DMS 273 treated with DMSO at 0.1 percent for 48 hours (cell line): ENCODE measurements at regions not wholly inside any gene's neighbourhood (a gene's known extent, or its start where the extent isn't known, plus 50 kb on each side); places are given as distances from the start of the nearest gene placed in this dataset.

Source experiments
- DNase-seq: peaks from one replicate; lab custom pipeline; 2025; lab: John Stamatoyannopoulos, UW

- DNase-seq, result no peak
Measured at GRCh38 chr17:36756695-36757094, 155.3 kb downstream of the MRM1 start.

DNA sequence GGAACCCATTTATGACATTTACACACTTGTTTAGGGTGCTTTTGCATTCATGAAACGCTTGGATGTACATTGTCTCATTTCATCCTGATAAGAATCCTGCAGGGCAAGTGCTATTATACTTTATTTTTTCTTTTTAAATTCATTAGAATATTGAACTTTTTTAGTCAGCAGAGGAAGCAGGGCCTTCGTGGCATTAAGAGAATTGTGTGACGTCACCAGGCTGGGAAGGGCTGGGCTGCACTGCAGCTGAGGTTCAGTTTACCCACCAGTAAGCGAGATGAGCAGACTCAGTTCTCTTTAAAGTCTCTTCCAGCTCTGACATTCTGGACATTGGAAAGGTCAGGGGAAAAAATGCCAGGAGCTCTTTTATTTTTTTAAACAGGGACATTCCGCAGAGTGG is 159.0 kb downstream of the MRM1 start:
- no peak for DNase-seq

GRCh38 chr17:36761203-36761950 is 160.0 kb downstream of the MRM1 start:
- DNase-seq, result no peak

DNA sequence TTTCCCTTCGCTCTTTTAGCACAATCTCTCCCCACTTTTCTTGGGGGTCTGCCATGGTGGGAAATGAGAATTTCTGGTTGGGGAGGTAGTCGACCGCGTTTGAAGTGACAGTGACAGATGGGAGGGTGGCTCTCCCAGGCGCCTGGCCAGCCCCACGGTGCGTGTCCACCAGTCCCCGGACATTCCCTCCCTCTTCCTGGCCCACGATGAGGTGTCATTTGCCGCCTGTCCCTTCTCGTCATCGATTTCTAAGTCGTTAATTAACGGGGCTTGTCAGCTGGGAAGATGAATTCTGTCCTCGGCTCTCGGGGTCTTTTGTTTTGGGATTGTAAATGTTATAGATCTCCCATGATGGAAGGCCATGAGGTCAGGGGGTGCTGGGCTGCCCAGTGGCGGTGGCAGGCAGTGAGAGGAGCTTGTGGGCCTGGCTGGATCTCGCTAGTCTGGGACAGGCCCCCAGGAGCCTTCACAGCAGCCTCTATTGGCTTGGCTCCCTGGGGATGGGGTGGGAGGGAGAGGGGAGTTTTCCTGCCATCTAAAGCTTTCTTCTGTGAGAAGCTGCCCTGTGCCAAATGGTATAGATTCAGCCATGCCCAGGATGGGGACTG is 164.2 kb downstream of the MRM1 start:
- no peak for DNase-seq

GRCh38 chr17:36768394-36768793 is 167.0 kb downstream of the MRM1 start:
- no peak for DNase-seq

DNA sequence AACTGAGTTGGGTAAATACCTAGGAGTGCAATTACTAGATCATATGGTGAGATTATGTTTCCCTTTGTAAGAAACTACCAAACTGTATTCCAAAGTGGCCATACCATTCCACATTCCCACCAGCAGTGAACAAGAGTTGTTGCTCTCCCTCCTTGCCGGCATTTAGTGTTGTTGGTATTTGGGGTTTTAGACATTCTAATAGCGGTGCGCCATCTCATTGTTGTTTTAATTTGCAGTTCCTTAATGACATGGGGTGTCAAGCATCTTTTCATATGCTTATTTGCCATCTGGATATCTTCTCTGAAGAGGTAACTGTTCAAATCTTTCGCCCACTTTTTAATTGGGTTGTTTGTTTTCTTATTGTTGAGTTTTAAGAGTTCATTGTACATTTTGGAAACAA is 164.2 kb upstream of the LHX1 start:
- no peak for DNase-seq

DNA sequence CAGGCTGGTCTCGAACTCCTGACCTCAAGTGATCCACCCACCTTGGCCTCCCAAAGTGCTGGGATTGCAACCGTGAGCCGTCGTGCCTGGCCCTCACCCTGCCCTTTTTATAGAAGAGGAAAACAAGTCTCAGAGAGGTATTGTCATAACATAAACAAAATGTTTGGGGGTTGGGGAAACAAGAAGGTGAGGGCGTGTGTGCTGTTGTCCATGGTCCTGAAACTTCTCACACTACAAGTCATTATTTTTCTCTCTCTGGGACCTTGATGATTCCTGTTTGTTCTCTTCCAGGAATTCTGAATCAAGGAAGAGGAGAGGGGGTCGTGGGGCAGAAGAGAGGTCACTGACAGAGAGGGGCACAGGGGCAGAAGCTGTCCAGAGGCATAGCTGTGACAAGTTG is 160.2 kb upstream of the LHX1 start:
- no peak for DNase-seq

DNA sequence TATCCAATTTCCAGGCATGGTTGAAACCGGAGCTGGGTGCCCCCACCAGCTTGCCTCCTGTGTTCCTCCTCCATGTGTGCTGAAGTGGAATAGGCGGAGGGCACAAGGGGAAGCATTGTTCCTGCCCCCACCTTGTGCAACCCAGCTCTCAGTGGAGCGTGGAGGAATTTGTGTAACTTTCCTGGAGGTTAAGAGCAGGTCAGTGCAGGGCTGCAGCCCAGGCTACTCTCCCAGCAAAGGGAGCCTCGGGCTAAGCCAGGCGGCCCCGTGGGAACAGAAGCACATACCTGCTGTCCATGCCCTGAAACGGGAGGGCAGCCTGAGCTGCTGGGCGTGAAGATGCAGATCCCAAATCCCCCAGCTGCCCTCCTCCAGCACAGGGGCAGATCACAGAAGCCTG is 158.8 kb upstream of the LHX1 start:
- no peak for DNase-seq

DNA sequence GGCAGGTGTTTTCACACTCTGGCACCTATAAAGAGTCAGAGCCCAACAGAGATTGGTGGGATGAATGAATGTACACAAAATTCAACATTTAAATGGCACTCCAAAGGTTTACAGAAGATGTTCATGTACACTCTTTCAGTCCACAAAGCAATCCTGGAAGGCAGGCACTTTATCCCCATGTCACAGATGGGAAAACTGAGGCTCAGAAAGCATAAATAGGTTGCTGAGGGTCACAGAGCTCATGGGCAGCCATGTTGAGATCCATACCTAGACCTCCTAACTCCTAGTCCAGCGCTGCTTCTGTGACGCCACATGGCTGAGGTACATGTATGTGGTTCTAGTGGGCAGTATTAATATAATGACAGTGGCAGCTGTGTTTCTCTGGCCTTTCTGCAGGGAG is 157.7 kb upstream of the LHX1 start:
- no peak for DNase-seq

DNA sequence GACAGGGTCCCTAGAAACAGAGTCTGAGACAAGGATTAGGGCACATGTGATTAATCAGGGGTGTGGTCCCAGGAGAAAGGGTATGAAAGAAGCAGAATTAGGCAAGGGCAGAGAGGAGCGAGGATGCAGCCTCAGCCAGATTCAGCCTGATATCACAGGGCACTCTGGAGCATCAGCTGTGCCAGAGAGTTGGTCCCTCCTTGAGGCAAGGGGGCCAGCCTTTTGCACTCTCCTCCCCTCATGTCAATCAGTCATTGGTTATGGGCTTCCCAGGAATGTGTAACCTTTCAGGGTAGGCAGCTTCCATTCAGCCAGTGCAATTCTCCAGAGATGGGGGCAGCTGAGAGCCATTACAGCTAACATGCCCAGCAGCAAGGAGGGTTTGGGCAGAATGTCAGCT is 152.6 kb upstream of the LHX1 start:
- DNase-seq, result no peak

DNA sequence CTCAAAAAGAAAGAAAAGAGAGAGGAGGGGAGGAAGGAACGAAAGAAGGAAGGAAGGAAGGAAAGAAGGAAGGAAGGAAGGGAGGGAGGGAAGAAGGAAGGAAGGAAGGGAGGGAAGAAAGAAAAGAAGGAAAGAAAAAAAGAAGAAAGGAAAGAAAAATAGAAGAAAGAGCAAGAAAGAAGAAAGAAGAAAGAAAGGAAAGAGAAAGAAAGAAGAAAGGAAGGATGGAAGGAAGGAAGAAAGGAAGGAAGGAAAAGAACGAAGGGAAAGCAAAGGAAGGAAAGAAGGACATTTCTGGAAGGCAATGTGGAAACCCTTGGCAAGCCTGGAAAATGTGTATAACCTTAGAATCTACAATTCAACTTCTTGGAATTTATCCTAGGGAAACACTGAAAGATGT is 150.4 kb upstream of the LHX1 start:
- no peak for DNase-seq

DNA sequence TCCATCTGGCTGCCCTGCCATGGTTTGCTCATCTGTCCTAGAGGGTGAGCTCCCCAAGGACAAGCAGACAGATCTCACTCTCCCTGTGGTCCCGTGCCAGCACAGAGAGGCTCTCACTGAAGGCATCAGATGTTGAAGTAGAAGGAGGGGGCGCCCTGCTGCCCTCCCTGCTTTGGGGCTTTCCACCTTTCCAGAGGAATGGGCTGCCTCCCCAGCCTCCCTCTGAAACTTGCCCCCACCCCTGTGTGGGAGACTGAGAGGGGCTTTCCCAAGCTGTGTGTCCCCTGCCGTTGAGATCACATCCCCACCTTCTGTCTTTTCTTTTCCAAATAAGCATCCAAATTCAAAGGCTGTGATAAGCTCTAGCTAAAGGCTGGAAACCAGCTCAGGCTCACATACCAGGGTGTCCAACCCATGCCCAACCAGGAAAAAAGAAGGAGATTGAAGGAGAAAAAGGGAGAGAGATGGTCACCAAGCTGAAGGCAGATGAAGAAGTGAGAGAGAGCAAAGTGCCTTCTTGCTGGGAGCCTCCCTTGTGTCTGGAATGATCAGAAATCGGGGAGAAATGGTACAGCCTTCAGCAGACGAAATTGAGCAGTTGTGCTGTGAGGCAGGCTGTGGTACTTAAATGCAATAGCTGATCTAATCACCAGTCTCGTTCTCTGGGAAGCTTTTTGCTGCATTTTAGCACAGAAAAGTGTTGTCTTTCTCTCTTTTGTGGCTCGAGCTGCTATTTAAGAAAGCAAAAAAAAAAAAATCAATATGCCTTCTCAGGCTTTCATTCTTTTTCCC is 145.9 kb upstream of the LHX1 start:
- no peak for DNase-seq

- no peak for DNase-seq
Measured at GRCh38 chr17:36791942-36792475, 145.3 kb upstream of the LHX1 start.

GRCh38 chr17:36792849-36793248 is 144.4 kb upstream of the LHX1 start:
- DNase-seq, result no peak

DNA sequence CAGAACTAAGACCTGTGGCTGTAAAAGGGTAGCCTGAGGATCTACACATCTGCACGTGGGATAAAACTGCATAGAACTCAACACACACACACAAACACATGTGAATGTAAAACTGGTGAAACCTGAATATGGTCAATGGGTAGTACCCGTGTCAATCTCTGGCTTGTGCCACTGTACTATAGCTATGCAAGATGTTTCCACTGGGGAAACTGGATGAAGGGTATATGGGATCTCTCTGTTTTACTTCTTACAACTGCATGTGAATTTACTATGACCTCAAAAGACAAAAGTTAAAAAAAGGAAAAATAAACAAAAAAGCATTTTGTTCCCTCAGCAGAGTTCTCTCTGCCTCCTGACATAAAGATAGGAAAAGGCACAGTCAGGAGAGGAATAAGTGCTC is 143.3 kb upstream of the LHX1 start:
- DNase-seq, result no peak

GRCh38 chr17:36807496-36808179 is 129.6 kb upstream of the LHX1 start:
- DNase-seq, result no peak

GRCh38 chr17:36808180-36808661 is 129.1 kb upstream of the LHX1 start:
- no peak for DNase-seq

GRCh38 chr17:36812762-36813161 is 124.5 kb upstream of the LHX1 start:
- no peak for DNase-seq

DNA sequence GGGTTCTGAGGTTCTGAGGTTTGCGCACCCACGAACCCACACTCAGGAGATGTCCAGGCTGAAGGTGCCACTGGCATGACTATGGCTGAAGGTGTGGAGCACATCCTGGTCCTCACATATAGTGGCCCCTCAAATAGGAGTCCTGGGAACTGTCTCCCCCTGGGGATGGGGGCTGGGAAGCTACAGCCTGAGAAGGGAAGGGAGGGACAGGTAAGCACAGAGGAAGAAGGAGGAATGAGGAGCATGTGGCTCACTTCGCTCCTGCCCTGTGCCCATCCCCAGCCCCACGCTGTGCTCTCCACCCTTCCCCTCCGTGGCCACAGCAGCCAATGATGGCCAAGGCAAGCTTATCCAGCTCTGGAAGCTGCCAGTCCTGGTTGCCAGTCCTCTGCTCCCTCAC is 123.9 kb upstream of the LHX1 start:
- no peak for DNase-seq

DNA sequence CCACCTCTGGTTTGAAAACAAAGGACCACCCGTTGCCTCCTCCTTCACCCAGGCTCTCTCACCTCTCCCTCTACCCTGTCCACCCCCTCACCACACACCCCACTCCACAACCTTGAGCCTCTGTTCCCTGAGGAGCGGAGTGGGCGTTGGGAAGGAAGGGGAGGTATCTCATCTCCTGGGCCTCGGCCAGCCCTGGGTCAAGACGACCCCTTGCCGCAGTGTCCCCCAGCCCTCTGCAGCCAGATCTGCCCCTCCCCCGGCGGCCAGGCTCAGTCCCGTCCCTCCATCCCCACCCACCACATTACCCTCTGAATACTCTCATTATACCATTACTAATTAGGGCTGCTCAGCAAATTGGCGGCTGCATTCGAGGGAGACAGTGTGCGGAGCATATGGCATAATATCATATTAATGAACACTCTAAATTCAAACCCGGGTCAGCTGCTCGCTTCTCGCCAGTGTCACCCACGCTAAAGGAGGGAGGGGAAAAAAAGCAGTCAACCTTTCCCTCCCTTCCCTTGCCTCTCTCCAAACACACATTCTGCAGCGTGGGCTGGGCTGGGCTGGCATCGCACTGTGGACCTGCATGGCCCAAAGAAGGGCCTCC is 123.2 kb upstream of the LHX1 start:
- no peak for DNase-seq

GRCh38 chr17:36814958-36815357 is 122.3 kb upstream of the LHX1 start:
- no peak for DNase-seq
